ENCODE measurements at regions not wholly inside any gene's neighbourhood (a gene's known extent, or its start where the extent isn't known, plus 50 kb on each side); places are given as distances from the start of the nearest gene placed in this dataset.
"Not testable (repeated sequence)": the region's sequence is repeated elsewhere in the genome, so short reads cannot be mapped to it uniquely, and the experiment has no call there.

DNA sequence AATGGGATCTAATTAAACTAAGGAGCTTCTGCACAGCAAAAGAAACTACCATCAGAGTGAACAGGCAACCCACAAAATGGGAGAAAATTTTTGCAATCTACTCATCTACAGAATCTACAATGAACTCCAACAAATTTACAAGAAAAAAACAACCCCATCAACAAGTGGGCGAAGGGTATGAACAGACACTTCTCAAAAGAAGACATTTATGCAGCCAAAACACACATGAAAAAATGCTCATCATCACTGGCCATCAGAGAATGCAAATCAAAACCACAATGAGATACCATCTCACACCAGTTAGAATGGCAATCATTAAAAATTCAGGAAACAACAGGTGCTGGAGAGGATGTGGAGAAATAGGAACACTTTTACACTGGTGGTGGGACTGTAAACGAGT lies 55.6 kb upstream of the MAN1A1 start:
- TF ChIP-seq, protein P1, sequence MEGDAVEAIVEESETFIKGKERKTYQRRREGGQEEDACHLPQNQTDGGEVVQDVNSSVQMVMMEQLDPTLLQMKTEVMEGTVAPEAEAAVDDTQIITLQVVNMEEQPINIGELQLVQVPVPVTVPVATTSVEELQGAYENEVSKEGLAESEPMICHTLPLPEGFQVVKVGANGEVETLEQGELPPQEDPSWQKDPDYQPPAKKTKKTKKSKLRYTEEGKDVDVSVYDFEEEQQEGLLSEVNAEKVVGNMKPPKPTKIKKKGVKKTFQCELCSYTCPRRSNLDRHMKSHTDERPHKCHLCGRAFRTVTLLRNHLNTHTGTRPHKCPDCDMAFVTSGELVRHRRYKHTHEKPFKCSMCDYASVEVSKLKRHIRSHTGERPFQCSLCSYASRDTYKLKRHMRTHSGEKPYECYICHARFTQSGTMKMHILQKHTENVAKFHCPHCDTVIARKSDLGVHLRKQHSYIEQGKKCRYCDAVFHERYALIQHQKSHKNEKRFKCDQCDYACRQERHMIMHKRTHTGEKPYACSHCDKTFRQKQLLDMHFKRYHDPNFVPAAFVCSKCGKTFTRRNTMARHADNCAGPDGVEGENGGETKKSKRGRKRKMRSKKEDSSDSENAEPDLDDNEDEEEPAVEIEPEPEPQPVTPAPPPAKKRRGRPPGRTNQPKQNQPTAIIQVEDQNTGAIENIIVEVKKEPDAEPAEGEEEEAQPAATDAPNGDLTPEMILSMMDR (conservative IDR thresholded peaks at IDR 0.05; ENCODE audit: low read length): not testable (repeated sequence)
- TF ChIP-seq EZH2phosphoT487 (IDR thresholded peaks at IDR 0.05; ENCODE audit: borderline replicate concordance, low read depth, low read length): not testable (repeated sequence)
